Nephron (organoid): ENCODE measurements at regions not wholly inside any gene's neighbourhood (a gene's known extent, or its start where the extent isn't known, plus 50 kb on each side); places are given as distances from the start of the nearest gene placed in this dataset.

ENCODE experiments used
- H3K27ac Mint-ChIP-seq, 3 experiments: 2 replicates each; pipeline ENCODE4 v1.8.0; 2020; ENCODE audit warnings: mixed read lengths in 3 of 3, mild to moderate bottlenecking in 2 of 3, moderate library complexity in 1 of 3
- H3K27me3 Mint-ChIP-seq: 2 replicates; pipeline ENCODE4 v1.8.0; 2021; ENCODE audit warnings: low read depth, mild to moderate bottlenecking, moderate library complexity, mixed read lengths
- H3K36me3 Mint-ChIP-seq: 2 replicates; pipeline ENCODE4 v1.8.0; 2020; ENCODE audit warnings: low read depth, mixed read lengths
- H3K4me1 Mint-ChIP-seq: 2 replicates; pipeline ENCODE4 v1.8.0; 2020; ENCODE audit warnings: mixed read lengths
- H3K4me3 Mint-ChIP-seq, 3 experiments: 2 replicates each; pipeline ENCODE4 v1.8.0; 2020; ENCODE audit warnings: mild to moderate bottlenecking in 3 of 3, mixed read lengths in 3 of 3, moderate library complexity in 2 of 3
- H3K9me3 Mint-ChIP-seq: 2 replicates; pipeline ENCODE4 v1.8.0; 2020; ENCODE audit warnings: mixed read lengths
- TF ChIP-seq, protein P1 (sequence below), 3 experiments: fragments of 200-600 bp; sonication (generic); IDR thresholded peaks; one replicate each; pipeline ENCODE4 v1.5.0; 2021; ENCODE audit warnings: antibody characterized with exemption in 3 of 3; ENCODE audit not compliant: unreplicated experiment in 3 of 3

- Mint-ChIP-seq H3K27me3 (peaks cover 3% of the 10 kb centered on the region), H3K9me3 (no peaks in the 10 kb centered on the region), H3K27ac (no peak overlapping the region), H3K36me3 (no peaks in the 10 kb centered on the region), H3K4me1 (no peaks in the 10 kb centered on the region), H3K4me3 (no peak overlapping the region)
- TF ChIP-seq, protein P1, sequence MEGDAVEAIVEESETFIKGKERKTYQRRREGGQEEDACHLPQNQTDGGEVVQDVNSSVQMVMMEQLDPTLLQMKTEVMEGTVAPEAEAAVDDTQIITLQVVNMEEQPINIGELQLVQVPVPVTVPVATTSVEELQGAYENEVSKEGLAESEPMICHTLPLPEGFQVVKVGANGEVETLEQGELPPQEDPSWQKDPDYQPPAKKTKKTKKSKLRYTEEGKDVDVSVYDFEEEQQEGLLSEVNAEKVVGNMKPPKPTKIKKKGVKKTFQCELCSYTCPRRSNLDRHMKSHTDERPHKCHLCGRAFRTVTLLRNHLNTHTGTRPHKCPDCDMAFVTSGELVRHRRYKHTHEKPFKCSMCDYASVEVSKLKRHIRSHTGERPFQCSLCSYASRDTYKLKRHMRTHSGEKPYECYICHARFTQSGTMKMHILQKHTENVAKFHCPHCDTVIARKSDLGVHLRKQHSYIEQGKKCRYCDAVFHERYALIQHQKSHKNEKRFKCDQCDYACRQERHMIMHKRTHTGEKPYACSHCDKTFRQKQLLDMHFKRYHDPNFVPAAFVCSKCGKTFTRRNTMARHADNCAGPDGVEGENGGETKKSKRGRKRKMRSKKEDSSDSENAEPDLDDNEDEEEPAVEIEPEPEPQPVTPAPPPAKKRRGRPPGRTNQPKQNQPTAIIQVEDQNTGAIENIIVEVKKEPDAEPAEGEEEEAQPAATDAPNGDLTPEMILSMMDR (IDR thresholded peaks at IDR 0.05; ENCODE audit: unreplicated experiment in 3 of 3) = no peak
Measured at GRCh38 chr2:138997346-138997745, 217.2 kb upstream of the NXPH2 start.

- no peaks in the 10 kb centered on the region for H3K36me3 Mint-ChIP-seq
- no peak overlapping the region for H3K27ac Mint-ChIP-seq
- no peaks in the 10 kb centered on the region for H3K27me3 Mint-ChIP-seq
- H3K9me3 Mint-ChIP-seq = no peaks in the 10 kb centered on the region
- TF ChIP-seq, protein P1 (IDR thresholded peaks at IDR 0.05; ENCODE audit: unreplicated experiment in 3 of 3) = no peak
- H3K4me1 Mint-ChIP-seq = no peaks in the 10 kb centered on the region
- H3K4me3 Mint-ChIP-seq = no peak overlapping the region
Measured at GRCh38 chr2:138994502-138994901, 214.3 kb upstream of the NXPH2 start.

DNA sequence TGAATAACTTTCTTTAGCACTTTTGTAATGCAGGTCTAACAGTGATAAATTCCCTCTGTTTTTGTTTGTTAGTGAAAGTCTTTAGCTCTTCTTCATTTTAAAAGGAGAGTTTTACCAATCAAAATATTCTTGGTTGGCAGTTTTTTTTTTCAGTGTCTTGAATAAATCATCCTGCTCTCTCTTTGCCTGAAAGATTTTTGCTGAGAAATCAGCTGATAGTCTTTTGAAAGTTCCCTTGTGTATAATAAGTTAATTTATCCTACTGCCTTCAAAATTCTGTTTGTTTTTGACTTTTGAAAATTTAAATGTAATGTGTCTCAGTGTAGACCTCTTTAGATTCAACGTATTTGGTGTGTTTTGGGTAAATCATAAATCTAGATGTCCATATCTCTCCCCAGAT is 205.7 kb upstream of the NXPH2 start:
- TF ChIP-seq, protein P1 (IDR thresholded peaks at IDR 0.05; ENCODE audit: unreplicated experiment in 3 of 3) = no peak

DNA sequence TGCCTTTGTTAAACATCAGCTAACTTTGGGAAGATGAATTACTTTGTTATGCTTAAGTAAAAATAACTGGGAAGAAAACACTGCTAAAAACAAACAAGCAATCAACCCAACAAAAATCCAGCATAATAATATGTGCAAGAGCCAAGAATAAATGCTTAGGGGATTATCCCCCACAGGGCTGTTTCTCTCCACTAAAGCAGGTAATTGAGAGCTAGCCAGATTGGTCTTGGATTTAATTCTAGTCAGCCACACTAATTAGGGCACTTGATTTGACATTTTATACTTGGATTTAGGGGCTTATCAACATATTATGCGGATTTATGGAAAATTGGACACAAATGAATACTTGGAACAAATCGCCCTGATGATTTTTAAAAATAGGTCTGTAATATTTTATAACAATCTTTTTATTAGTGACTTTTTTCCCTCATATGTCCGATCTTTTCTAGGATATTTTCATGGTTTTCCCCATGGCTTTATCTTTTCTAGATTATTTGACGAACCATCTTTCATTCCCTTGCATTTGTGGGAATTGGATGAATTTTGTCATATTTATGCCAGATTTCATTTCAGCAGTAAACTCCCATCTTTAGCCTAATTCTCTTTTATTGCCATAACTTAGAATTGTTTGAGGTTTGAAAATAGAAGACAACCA is 199.1 kb upstream of the NXPH2 start:
- TF ChIP-seq, protein P1 (IDR thresholded peaks at IDR 0.05; ENCODE audit: unreplicated experiment in 3 of 3) = no peak
- Mint-ChIP-seq H3K4me3 (no peak overlapping the region), H3K4me1 (no peaks in the 10 kb centered on the region), H3K27ac (peak overlapping the region in 1 of 3 experiments; percentile 8), H3K27me3 (no peaks in the 10 kb centered on the region), H3K9me3 (peaks cover 14% of the 10 kb centered on the region), H3K36me3 (no peaks in the 10 kb centered on the region)

More for the DNA sequence above, 205.7 kb upstream of the NXPH2 start:
- Mint-ChIP-seq H3K27ac (no peak overlapping the region), H3K9me3 (peaks cover 18% of the 10 kb centered on the region), H3K27me3 (no peaks in the 10 kb centered on the region), H3K4me3 (no peak overlapping the region), H3K4me1 (no peaks in the 10 kb centered on the region), H3K36me3 (no peaks in the 10 kb centered on the region)

DNA sequence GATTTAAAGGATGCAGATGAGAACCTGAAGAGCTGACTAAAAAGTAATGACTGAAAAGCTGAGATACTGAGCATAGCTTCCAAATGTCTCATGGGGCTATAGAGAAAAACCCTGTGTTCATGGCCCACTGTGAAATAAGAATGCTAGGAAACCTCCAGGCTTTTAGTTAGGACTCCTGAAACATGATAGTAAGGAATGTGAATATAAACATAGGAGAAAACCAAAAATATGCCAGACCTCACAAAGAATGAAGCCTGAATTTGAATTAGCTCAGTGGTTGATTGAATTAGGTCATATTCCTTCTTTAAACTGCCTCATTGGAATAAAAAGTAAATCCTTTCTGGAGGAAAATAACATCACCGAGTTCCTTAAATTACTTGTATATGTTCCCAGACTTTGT is 194.5 kb upstream of the NXPH2 start:
- no peaks in the 10 kb centered on the region for H3K36me3 Mint-ChIP-seq
- no peaks in the 10 kb centered on the region for H3K4me1 Mint-ChIP-seq
- no peak overlapping the region for H3K27ac Mint-ChIP-seq
- TF ChIP-seq, protein P1 (IDR thresholded peaks at IDR 0.05; ENCODE audit: unreplicated experiment in 3 of 3) = no peak
- no peak overlapping the region for H3K4me3 Mint-ChIP-seq
- peaks cover 11% of the 10 kb centered on the region for H3K9me3 Mint-ChIP-seq
- H3K27me3 Mint-ChIP-seq = no peaks in the 10 kb centered on the region

DNA sequence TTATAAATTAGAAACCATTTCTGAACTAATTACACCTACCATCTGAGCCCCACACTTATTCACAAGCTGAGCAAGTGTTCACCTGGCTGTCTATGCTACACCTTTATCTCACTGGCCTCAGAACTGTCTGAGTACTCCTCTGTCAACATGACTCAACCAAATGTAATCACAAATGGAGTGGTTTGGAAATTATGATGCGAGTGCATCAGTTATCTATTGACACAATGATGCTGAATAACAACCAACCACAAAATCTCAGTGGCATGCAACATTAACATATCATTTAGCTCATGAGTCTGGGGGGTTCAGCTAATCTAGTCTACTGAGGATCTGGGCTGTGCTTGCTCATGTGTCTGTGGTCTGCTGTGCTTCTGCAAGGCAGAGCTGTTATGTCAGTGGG is 184.2 kb upstream of the NXPH2 start:
- H3K4me1 Mint-ChIP-seq = peaks cover 7% of the 10 kb centered on the region
- no peaks in the 10 kb centered on the region for H3K9me3 Mint-ChIP-seq
- no peaks in the 10 kb centered on the region for H3K27me3 Mint-ChIP-seq
- TF ChIP-seq, protein P1 (IDR thresholded peaks at IDR 0.05; ENCODE audit: unreplicated experiment in 3 of 3) = no peak
- H3K27ac Mint-ChIP-seq = no peak overlapping the region
- H3K4me3 Mint-ChIP-seq = no peak overlapping the region
- no peaks in the 10 kb centered on the region for H3K36me3 Mint-ChIP-seq
